Chondrocyte (in vitro differentiated cells): ENCODE measurements at regions not wholly inside any gene's neighbourhood (a gene's known extent, or its start where the extent isn't known, plus 50 kb on each side); places are given as distances from the start of the nearest gene placed in this dataset.
A peak's percentile ranks its signal among the peaks of the same experiment; 100 is the strongest.

Experiments
- DNase-seq: peaks from one replicate; pipeline ENCODE4 v3.0.0; 2021; ENCODE audit warnings: mixed read lengths, low spot score
- H3K27ac Mint-ChIP-seq: one replicate; pipeline ENCODE4 v1.8.0; 2021; ENCODE audit warnings: mild to moderate bottlenecking, moderate library complexity, mixed read lengths; ENCODE audit not compliant: unreplicated experiment
- H3K27me3 Mint-ChIP-seq: 2 replicates; pipeline ENCODE4 v1.8.0; 2021; ENCODE audit warnings: low read depth, mixed read lengths
- H3K36me3 Mint-ChIP-seq: 2 replicates; pipeline ENCODE4 v1.8.0; 2021; ENCODE audit warnings: low read depth, mixed read lengths
- H3K4me1 Mint-ChIP-seq: 2 replicates; pipeline ENCODE4 v1.8.0; 2021; ENCODE audit warnings: low read depth, mild to moderate bottlenecking, mixed read lengths
- H3K4me3 Mint-ChIP-seq: one replicate; pipeline ENCODE4 v1.8.0; 2021; ENCODE audit warnings: mild to moderate bottlenecking, moderate library complexity, mixed read lengths; ENCODE audit not compliant: unreplicated experiment
- H3K9me3 Mint-ChIP-seq: 2 replicates; pipeline ENCODE4 v1.8.0; 2021; ENCODE audit warnings: low read depth, mixed read lengths
- TF ChIP-seq, protein P1 (sequence below): fragments of 200-600 bp; sonication (generic); IDR thresholded peaks from 2 replicates; pipeline ENCODE4 v1.5.0; 2021; ENCODE audit warnings: antibody characterized with exemption, mild to moderate bottlenecking, moderate library complexity

DNA sequence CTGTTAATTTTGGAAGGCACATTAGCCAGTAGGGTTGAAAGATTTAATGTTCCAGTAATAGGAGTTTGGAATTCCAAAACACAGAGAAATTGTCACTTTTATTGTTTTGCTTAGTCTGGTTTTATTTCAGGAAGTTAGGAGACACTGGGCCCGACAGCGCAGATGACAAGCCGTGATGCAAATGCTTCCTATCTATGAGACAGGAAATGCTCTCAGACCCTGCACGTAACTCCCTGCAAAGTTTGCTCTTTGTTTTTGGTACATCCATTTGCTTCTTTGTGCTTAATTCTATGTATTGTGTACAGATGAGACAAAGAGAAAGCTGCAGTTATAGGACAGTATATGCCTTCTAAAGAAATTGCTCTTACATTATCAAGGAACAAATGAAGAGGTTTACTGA lies 201.6 kb upstream of the SGK1 start:
- DNase-seq: no peak
- no peak overlapping the region for H3K27ac Mint-ChIP-seq
- H3K4me3 Mint-ChIP-seq: no peak overlapping the region
- TF ChIP-seq, protein P1, sequence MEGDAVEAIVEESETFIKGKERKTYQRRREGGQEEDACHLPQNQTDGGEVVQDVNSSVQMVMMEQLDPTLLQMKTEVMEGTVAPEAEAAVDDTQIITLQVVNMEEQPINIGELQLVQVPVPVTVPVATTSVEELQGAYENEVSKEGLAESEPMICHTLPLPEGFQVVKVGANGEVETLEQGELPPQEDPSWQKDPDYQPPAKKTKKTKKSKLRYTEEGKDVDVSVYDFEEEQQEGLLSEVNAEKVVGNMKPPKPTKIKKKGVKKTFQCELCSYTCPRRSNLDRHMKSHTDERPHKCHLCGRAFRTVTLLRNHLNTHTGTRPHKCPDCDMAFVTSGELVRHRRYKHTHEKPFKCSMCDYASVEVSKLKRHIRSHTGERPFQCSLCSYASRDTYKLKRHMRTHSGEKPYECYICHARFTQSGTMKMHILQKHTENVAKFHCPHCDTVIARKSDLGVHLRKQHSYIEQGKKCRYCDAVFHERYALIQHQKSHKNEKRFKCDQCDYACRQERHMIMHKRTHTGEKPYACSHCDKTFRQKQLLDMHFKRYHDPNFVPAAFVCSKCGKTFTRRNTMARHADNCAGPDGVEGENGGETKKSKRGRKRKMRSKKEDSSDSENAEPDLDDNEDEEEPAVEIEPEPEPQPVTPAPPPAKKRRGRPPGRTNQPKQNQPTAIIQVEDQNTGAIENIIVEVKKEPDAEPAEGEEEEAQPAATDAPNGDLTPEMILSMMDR: no peak
- no peaks in the 10 kb centered on the region for H3K36me3 Mint-ChIP-seq
- H3K27me3 Mint-ChIP-seq: no peaks in the 10 kb centered on the region
- H3K4me1 Mint-ChIP-seq: peaks cover 57% of the 10 kb centered on the region
- H3K9me3 Mint-ChIP-seq: no peaks in the 10 kb centered on the region

DNA sequence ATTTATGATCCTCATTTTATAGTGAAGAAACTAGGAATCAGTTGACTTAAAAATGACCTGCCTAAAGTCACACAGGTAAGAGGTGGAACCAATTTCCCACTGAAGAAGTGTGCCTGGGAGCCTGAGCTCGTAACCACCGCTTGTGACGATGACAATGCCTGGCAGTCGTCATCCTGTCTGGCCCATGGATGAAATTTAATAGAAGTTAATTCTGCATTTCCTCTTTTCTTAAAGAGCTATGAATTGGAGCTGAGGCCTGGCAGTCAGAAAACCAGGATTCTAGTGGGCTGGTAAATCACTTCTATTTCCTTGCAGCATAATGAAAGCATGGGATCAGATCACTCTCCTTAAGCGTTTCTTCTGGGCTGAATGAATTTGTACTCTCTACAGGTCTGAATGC lies 200.0 kb upstream of the SGK1 start:
- Mint-ChIP-seq H3K36me3 (no peaks in the 10 kb centered on the region), H3K4me1 (peaks cover 58% of the 10 kb centered on the region), H3K27me3 (no peaks in the 10 kb centered on the region), H3K27ac (peak overlapping the region; percentile 86), H3K9me3 (no peaks in the 10 kb centered on the region), H3K4me3 (peak overlapping the region; percentile 52)
- DNase-seq: no peak
- TF ChIP-seq, protein P1: no peak

DNA sequence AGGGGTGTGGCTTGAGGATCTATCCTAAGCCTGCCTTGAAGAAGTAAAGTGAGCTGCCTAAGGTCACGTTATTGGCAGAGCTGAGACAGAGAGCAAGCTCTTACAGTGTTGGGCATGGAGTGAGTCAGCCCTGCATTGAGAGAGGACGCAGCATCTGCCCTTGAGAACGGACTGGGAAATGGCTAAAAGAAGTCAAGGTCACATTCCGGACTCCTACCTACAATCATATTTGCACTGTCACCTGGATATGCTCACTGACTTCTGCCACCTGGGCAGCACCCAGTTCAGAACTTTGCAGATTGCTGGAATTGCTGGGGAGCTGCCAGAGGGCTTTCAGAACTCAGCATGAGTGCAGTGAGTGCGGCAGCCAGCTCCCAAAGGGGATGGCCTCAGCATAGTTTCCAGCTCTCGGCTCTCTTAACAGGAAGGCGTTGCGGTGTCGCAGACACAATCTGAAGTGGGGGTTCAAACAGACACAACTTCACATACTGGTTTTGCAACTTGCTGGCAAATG lies 199.3 kb upstream of the SGK1 start:
- Mint-ChIP-seq H3K27ac (peak overlapping the region; percentile 86), H3K4me1 (peaks cover 57% of the 10 kb centered on the region), H3K36me3 (no peaks in the 10 kb centered on the region), H3K9me3 (no peaks in the 10 kb centered on the region), H3K4me3 (peak overlapping the region; percentile 52), H3K27me3 (no peaks in the 10 kb centered on the region)
- TF ChIP-seq, protein P1: no peak
- no peak for DNase-seq

DNA sequence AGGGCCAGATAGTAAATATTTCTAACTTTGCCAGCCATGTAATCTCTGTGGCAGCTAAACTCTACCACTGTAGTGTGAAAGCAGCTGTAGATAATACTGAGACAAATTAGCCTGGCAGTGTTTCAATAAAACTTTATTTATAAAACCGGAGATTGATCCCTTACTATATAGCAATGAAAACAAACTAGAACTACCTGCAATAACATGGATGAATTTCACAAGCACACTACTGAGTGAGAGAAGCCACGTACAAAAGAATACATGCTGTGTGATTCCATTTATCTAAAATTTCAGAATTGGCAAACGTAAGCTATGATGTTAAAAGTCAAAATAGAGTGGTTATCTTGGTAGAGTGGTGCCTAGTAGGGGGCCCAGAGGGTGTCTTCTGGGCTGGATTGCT lies 198.7 kb upstream of the SGK1 start:
- Mint-ChIP-seq H3K27ac (peak overlapping the region; percentile 86), H3K4me3 (no peak overlapping the region), H3K9me3 (no peaks in the 10 kb centered on the region), H3K36me3 (no peaks in the 10 kb centered on the region), H3K4me1 (peaks cover 57% of the 10 kb centered on the region), H3K27me3 (no peaks in the 10 kb centered on the region)
- TF ChIP-seq, protein P1: no peak
- DNase-seq: no peak

DNA sequence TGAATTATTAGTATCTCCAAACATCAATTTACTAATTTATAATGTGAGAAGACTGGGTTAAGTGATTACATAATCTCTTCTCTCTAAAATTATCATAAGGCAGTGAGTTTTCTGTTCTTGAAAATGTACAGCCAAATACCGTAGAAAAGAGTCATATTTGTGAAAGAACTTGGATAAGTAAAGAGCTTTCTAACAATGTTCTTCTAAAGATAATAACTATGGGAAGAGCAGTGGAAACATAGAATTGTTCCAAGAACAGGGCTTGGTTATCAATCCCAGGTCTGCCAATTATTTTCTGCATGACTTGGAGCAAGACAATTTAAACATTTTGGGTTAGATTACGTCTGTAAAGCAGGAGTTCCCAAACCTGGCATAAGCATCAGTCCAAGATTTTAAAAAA lies 198.1 kb upstream of the SGK1 start:
- H3K36me3 Mint-ChIP-seq: no peaks in the 10 kb centered on the region
- TF ChIP-seq, protein P1: no peak
- H3K4me3 Mint-ChIP-seq: no peak overlapping the region
- DNase-seq: no peak
- no peak overlapping the region for H3K27ac Mint-ChIP-seq
- no peaks in the 10 kb centered on the region for H3K9me3 Mint-ChIP-seq
- peaks cover 54% of the 10 kb centered on the region for H3K4me1 Mint-ChIP-seq
- no peaks in the 10 kb centered on the region for H3K27me3 Mint-ChIP-seq
